Breast epithelium (tissue), 3 donors: ENCODE measurements at regions not wholly inside any gene's neighbourhood (a gene's known extent, or its start where the extent isn't known, plus 50 kb on each side); places are given as distances from the start of the nearest gene placed in this dataset.

Experiments used
- CTCF ChIP-seq, 3 donors: fragments of 450-650 bp; IDR thresholded peaks; one replicate each; pipeline ENCODE4 v1.5.1; 2016 to 2017; ENCODE audit warnings: antibody characterized with exemption in 3 of 3, mild to moderate bottlenecking in 3 of 3, moderate library complexity in 3 of 3
- POLR2AphosphoS5 ChIP-seq, 3 donors: sonication (generic); formaldehyde crosslinking; IDR thresholded peaks; one replicate each; pipeline ENCODE4 v1.6.1; 2017; ENCODE audit warnings: antibody characterized with exemption in 3 of 3

GRCh38 chr4:187615972-187616371 is 379.6 kb upstream of the ZFP42 start:
- TF ChIP-seq POLR2AphosphoS5 (IDR thresholded peaks at IDR 0.05) (no peak), CTCF (IDR thresholded peaks at IDR 0.05) (no peak)
